ENCODE measurements at regions not wholly inside any gene's neighbourhood (a gene's known extent, or its start where the extent isn't known, plus 50 kb on each side); places are given as distances from the start of the nearest gene placed in this dataset.

DNA sequence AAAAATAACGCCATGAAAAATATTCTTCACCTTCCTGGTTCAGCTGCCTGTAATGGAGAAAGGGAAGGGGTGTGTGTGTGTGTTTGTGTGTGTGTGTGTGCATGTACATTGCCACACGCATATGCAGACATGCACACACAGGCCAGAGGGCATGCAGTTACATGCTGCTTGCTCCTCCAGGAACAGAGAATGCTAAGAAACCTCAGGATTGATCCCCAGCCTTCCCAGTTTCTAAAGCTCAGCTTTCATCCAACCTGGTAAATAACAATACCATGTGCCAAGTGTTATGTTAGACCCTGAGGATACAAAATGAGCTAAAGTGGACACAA lies 241.7 kb downstream of the SPTSSA start:
- no peak overlapping the region for H3K9ac ChIP-seq (ENCODE audit: control insufficient read depth, extremely low read depth, insufficient read depth, low read length)
- no peak overlapping the region for H2AFZ ChIP-seq (ENCODE audit: control insufficient read depth, low read length)
- TF ChIP-seq, protein P1, sequence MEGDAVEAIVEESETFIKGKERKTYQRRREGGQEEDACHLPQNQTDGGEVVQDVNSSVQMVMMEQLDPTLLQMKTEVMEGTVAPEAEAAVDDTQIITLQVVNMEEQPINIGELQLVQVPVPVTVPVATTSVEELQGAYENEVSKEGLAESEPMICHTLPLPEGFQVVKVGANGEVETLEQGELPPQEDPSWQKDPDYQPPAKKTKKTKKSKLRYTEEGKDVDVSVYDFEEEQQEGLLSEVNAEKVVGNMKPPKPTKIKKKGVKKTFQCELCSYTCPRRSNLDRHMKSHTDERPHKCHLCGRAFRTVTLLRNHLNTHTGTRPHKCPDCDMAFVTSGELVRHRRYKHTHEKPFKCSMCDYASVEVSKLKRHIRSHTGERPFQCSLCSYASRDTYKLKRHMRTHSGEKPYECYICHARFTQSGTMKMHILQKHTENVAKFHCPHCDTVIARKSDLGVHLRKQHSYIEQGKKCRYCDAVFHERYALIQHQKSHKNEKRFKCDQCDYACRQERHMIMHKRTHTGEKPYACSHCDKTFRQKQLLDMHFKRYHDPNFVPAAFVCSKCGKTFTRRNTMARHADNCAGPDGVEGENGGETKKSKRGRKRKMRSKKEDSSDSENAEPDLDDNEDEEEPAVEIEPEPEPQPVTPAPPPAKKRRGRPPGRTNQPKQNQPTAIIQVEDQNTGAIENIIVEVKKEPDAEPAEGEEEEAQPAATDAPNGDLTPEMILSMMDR (optimal IDR thresholded peaks at IDR 0.05 in 1 of 3, IDR thresholded peaks at IDR 0.05 in 1 of 3, conservative IDR thresholded peaks at IDR 0.05 in 1 of 3; ENCODE audit: extremely low read depth in 1 of 3, insufficient read depth in 2 of 3, low read length in 3 of 3) = no peak
- TF ChIP-seq EZH2 (IDR thresholded peaks at IDR 0.05; ENCODE audit: low read length) = no peak
- FAIRE-seq (peak; percentile 64), DNase-seq (ENCODE audit: low read depth, low spot score) (peak; percentile 57)
- H3K27ac ChIP-seq (ENCODE audit: control insufficient read depth, insufficient read depth, low read length) = no peak overlapping the region
- H4K20me1 ChIP-seq (ENCODE audit: control insufficient read depth, extremely low read depth, insufficient read depth, low read length) = no peaks in the 10 kb centered on the region
- H3K9me1 ChIP-seq (ENCODE audit: control insufficient read depth, extremely low read depth, insufficient read depth, low read length) = no peaks in the 10 kb centered on the region
- dilution Hi-C loops (cut with MboI; ENCODE audit: extremely low pct_ligation_motif_present, low sequenced_read_pairs) = no loop called here
- no peaks in the 10 kb centered on the region for H3K27me3 ChIP-seq (ENCODE audit: control insufficient read depth, extremely low read depth, insufficient read depth, low read length)
- peaks cover 28% of the 10 kb centered on the region for H3K4me1 ChIP-seq (ENCODE audit: control insufficient read depth, extremely low read depth, insufficient read depth, low read length)
- peak overlapping the region; percentile 8 for H3K4me2 ChIP-seq (ENCODE audit: control insufficient read depth, extremely low read depth, insufficient read depth, low read depth, low read length)
- no peaks in the 10 kb centered on the region for H3K79me2 ChIP-seq (ENCODE audit: control insufficient read depth, insufficient read depth, low read length)
- H3K36me3 ChIP-seq (ENCODE audit: control insufficient read depth in 2 of 2, extremely low read depth in 1 of 2, insufficient read depth in 2 of 2, low read length in 2 of 2) = no peaks in the 10 kb centered on the region
- H3K9me3 ChIP-seq (ENCODE audit: control insufficient read depth, low read depth, low read length) = no peaks in the 10 kb centered on the region
- H3K4me3 ChIP-seq (ENCODE audit: control insufficient read depth in 2 of 3, extremely low read depth in 1 of 3, insufficient read depth in 2 of 3, low read depth in 1 of 3, low read length in 3 of 3) = no peak overlapping the region

DNA sequence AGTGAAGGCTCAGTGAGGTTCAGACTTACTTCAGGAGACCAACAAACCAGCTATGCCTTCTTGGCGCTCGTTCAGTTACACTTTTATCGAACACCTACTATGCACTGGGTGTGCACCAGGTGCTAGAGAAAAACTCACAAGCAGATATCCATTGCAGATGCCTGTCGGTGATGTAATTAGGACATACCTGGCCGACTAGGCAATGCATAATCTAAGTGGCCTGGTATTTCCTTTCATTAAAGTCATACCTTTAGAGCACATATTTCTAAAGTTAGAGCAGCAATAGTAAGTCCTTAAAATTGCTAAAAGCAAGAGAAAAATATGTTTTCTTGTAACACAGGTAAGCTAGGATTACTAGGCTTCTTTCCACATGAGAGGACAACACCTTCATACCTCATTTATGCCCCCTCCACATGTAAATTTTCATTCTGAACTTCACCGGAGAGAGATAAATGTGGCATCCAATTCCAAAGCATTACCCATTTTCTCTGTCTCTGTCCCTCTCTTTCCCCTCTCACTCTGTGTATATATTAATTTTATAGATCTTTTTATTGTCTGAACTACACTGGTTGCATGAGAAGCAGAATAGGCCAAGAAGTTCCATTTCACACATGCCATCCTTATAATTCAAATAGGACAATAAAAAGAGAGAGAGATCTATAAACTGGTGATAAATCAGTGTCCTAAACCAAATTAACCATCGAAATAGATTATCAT lies 242.2 kb downstream of the SPTSSA start:
- no peaks in the 10 kb centered on the region for H3K9me3 ChIP-seq (ENCODE audit: control insufficient read depth, low read depth, low read length)
- no peak overlapping the region for H3K4me3 ChIP-seq (ENCODE audit: control insufficient read depth in 2 of 3, extremely low read depth in 1 of 3, insufficient read depth in 2 of 3, low read depth in 1 of 3, low read length in 3 of 3)
- H3K9me1 ChIP-seq (ENCODE audit: control insufficient read depth, extremely low read depth, insufficient read depth, low read length) = no peaks in the 10 kb centered on the region
- peak; percentile 88 for FAIRE-seq
- TF ChIP-seq EZH2 (IDR thresholded peaks at IDR 0.05; ENCODE audit: low read length) = no peak
- TF ChIP-seq, protein P1 (optimal IDR thresholded peaks at IDR 0.05 in 1 of 3, IDR thresholded peaks at IDR 0.05 in 1 of 3, conservative IDR thresholded peaks at IDR 0.05 in 1 of 3; ENCODE audit: extremely low read depth in 1 of 3, insufficient read depth in 2 of 3, low read length in 3 of 3) = no peak
- H3K36me3 ChIP-seq (ENCODE audit: control insufficient read depth in 2 of 2, extremely low read depth in 1 of 2, insufficient read depth in 2 of 2, low read length in 2 of 2) = no peaks in the 10 kb centered on the region
- DNase-seq (ENCODE audit: low read depth, low spot score) = peak; percentile 17
- dilution Hi-C loops (cut with MboI; ENCODE audit: extremely low pct_ligation_motif_present, low sequenced_read_pairs) = no loop called here
- H2AFZ ChIP-seq (ENCODE audit: control insufficient read depth, low read length) = peak overlapping the region; percentile 55
- H3K4me2 ChIP-seq (ENCODE audit: control insufficient read depth, extremely low read depth, insufficient read depth, low read depth, low read length) = peak overlapping the region; percentile 14
- H3K4me1 ChIP-seq (ENCODE audit: control insufficient read depth, extremely low read depth, insufficient read depth, low read length) = peaks cover 28% of the 10 kb centered on the region
- no peak overlapping the region for H3K9ac ChIP-seq (ENCODE audit: control insufficient read depth, extremely low read depth, insufficient read depth, low read length)
- H3K27me3 ChIP-seq (ENCODE audit: control insufficient read depth, extremely low read depth, insufficient read depth, low read length) = no peaks in the 10 kb centered on the region
- peak overlapping the region; percentile 27 for H3K27ac ChIP-seq (ENCODE audit: control insufficient read depth, insufficient read depth, low read length)
- H3K79me2 ChIP-seq (ENCODE audit: control insufficient read depth, insufficient read depth, low read length) = no peaks in the 10 kb centered on the region
- H4K20me1 ChIP-seq (ENCODE audit: control insufficient read depth, extremely low read depth, insufficient read depth, low read length) = no peaks in the 10 kb centered on the region

All from keratinocyte (primary cell).